Fibroblast of skin of right quadriceps (primary cell): ENCODE measurements at regions not wholly inside any gene's neighbourhood (a gene's known extent, or its start where the extent isn't known, plus 50 kb on each side); places are given as distances from the start of the nearest gene placed in this dataset.

Experiments
- DNase-seq: peaks from one replicate; pipeline ENCODE4 v3.0.0-alpha.2; 2013

DNA sequence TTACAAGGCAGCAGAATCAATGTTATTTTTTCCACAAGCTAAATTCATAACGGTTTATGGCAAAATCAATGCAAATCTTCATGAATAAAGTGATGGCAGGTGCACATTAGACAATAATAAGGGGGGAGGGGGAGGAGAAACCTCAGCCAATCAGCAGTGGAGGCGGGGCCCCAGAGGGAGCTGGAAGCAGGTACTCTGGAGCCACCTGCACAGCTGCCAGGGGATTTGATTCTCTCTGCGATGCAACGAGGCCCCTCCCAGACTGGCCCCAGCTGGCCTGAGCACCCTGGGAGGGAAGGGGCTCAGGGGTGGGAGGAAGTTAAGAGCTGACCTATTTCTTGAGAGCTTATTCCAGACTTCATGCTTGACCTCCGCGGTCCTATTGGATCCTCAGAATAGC is 127.8 kb upstream of the IGSF21 start:
- DNase-seq: no peak

- no peak for DNase-seq
Observed at GRCh38 chr1:17982197-17982596, 125.4 kb upstream of the IGSF21 start.

GRCh38 chr1:17984583-17984982 is 123.0 kb upstream of the IGSF21 start:
- DNase-seq: no peak

- no peak for DNase-seq
Observed at GRCh38 chr1:17986156-17986555, 121.4 kb upstream of the IGSF21 start.

GRCh38 chr1:17990401-17990800 is 117.2 kb upstream of the IGSF21 start:
- DNase-seq: no peak

DNA sequence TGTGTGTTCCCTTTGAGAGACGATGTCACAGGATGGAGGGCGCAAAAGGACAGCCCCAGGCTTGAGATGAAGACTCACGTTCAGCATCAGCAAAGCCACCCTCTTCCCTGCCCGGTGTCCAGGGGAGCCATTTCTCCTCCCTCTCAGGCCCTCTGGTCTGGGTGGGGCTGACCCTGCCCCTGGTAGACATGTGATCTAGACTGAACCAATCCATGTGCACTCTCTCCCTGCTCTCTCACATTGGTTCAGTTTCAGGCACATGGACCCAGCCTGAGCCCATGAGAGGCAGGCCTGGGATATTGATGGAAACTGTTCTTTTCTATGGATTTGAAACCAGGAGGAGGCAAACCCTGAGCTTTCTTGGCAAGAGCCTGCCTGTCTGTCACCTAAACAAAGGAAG is 115.6 kb upstream of the IGSF21 start:
- DNase-seq: no peak

DNA sequence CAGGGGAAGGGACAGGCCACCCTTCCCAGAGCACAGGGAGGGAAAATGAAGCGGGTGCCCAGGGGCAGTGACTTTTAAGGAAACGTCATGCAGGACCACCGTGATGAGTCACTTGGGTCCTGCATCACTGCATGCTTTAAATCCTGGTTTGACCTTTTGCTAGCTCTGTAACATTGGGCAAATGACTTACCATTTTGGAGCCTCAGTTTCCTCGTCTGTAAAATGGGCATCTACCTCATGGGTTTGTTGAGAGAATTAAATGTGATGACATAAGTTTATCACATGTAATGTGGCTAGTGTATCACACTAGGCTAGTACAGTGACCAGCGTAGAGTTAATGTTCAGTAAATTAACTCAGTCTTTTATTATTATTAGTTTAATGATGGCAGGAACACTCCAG is 114.8 kb upstream of the IGSF21 start:
- DNase-seq: no peak

- no peak for DNase-seq
Observed at GRCh38 chr1:17994046-17994445, 113.6 kb upstream of the IGSF21 start.

DNA sequence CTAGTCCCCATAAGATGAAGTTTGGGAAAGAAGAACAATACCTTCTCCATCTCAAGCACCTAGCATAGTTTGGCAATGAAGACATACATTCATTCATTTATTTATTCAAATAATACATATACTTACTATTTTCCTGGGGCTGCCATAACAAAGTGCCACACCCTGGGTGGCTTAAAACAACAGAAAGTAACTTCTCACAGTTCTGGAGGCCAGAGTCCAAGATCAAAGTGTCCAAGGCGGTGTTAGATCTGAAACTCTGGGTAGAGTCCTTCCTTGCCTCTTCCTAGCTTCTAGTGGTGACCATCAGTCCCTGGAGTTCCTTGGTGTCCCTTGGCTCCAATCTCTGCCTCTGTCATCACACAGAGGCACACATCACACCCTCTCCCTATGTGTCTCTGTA is 112.1 kb upstream of the IGSF21 start:
- no peak for DNase-seq

DNA sequence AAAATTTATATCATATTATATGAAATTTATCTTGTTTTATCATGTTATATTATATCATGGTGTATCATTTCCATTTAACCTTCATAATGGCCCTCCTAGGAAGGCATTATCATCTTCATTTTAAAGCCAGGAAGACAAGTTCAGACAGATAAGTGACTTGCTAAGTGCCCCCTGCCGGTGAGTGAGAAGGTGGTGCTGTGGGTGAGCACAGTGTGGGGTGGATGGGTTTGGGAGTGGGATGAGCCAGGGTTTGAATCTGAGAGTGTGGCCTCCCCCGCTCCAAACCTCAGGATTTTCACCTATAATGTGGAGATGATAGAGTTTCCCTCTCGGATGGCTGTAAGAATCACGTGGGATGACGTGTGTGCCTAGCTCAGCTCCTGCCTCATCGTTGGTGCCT is 108.7 kb upstream of the IGSF21 start:
- no peak for DNase-seq

DNA sequence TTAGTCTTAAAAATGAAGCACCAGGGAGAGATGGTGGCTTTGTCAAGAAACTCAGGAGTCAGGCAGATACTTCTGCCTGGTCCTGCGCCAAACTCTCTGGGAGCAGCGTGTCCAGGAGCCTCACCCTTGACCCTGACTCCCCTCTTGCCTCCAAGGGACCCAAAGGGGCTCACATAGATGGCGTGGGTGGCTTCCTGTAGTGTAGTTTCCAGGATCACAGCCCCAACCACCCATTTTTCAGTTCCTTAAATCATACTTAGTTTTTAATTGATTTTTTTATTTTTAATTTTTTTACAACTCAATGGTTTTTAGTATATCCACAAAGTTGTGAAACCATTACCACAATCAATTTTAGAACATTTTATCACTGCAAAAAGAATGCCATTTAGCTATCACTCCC is 107.7 kb upstream of the IGSF21 start:
- no peak for DNase-seq

DNA sequence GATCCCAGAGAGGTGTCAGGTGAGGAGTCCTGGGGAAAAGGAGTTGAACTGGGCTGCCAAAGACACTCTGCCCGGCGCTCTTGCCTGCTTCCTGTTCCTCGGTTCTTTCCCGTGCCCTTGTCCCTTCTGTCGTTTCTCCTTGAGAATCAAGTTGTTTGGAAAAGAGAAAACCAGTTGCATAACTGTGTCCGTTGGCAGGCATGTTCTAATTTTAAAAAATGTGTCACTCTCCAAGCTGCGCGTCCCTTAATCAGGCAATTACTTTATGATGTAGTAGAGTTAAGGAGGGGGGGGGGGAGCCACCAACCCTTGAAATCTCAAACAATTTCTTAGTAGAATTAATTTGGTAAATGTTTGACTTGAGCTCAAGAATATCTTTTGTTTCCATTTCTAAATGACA is 105.9 kb upstream of the IGSF21 start:
- DNase-seq: no peak

GRCh38 chr1:18004278-18004677 is 103.3 kb upstream of the IGSF21 start:
- no peak for DNase-seq

DNA sequence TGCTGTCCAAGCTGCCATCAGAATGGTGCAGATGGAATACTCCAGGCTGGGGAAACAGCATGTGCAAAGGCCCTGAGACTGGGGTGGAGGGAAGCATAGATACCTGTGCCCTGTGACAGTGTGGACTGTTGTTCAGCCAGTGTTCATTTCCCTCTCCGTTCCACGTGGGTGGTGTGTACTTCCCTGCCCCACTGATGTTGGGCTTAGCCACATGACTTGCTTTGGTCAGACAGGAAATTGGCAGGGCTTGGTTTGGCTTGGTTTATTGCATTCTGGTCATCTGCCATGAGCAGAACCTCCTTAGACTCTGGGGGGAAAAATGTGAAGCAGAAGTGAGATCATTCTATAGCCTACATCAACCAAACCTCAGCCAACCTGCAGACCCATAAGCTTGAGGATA is 102.4 kb upstream of the IGSF21 start:
- DNase-seq: no peak

DNA sequence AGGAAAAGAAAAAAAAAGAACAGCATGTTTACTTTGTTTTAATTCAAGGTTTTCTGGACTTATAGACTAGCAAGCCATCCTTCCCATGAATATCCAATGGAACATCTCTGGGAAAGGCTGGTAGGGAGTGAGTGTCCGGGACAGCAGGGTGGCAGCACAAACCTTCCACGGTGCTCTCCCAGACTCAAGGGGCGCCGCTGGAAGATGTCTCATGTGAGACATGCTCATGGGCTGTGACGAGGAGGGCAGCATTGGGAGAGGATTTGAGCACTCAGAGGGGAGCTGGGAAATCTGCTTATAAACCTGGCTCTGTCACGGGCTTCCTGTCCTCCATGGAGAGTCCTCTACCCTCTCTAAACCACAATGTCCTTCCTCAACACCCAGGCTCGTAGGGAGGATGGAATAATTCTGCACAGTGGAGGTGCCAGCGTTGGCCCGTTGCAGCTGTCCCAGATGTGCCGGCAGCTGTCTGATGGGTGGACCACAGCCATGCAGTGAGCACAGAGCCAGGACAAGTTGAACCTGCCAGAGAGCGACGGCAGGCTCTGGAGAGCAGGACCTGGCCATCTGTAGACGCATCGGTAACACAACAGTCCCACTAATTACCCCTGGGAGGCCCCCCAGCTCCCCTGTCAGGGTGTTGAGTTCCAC is 100.1 kb upstream of the IGSF21 start:
- DNase-seq: no peak

- DNase-seq: no peak
Observed at GRCh38 chr1:18008081-18008480, 99.5 kb upstream of the IGSF21 start.

DNA sequence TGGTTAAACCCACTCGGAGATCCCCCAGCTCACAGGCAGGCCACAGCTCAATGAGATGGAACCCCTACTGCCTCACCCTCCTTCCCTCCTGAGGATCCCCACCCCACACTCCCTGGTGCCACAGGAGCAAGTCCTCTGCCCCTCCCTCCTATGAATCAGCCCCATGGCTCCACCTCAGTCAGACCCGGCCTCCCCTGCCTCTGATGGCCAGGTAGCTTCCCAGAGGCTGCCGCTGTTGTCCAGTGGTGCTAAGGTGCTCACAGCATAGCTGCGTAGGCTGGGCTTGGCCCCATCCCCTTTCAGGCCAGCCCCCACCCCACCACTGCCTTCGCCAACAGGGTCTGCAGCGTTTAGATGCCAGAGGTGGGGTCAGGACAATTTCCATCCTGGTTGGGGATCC is 98.5 kb upstream of the IGSF21 start:
- DNase-seq: no peak

- DNase-seq: no peak
Observed at GRCh38 chr1:18009478-18009961, 98.1 kb upstream of the IGSF21 start.

DNA sequence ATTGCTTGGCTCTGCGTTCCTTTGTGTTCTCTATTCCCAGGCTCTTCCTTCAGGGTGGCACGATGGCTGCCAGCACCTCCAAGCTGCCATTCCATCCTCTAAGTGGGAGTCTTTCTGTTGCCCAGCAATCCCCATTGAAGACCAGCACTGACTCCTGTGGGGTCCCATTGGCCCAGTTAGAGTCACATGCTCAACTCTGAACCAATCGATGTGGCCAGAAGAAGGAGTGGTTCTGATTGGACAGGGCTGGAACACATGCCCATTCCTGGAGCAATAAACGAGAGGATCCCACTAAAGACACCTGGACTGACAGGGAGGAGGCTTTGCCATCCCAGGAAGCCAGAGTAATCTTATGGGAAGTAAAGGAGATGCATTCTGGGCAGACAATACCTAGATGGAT is 97.2 kb upstream of the IGSF21 start:
- no peak for DNase-seq

DNA sequence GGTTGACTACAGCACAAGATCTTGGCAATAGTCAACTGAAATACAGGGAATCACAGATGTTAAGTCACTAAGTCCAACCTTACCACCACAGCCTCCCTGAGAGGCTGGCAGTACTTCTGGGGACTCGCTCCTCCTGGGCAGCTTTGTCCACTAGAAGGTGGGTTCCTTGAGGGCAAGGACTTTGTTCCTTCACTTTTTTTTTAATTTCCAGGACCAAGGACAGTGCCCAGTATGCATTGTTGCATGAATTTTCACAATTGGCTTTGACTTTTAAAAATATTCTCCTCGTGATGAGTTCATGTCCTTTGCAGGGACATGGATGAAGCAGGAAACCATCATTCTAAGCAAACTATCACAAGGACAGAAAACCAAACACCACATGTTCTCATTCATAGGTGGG is 96.7 kb upstream of the IGSF21 start:
- DNase-seq: no peak

DNA sequence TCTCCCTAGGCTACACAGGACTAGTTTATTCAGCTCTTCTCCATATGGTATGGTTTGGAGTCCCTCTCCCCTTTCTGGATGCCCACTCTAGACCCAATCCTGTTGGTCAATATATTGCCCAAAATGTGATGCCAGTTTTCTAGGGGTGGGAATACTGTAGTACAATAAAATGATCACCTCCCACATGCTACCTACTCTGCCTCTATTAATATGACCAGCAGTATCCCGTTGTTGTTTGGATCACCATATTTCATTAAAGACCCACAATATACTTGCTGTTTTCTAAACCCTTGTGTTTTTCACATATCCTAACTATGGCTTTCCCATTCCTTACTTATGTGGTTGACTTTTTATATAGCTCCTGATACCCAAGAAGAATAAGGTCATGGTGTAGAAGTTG is 95.9 kb upstream of the IGSF21 start:
- DNase-seq: no peak

GRCh38 chr1:18012686-18013085 is 94.9 kb upstream of the IGSF21 start:
- DNase-seq: no peak

- DNase-seq: no peak
Observed at GRCh38 chr1:18013216-18013615, 94.4 kb upstream of the IGSF21 start.

GRCh38 chr1:18015719-18016118 is 91.9 kb upstream of the IGSF21 start:
- no peak for DNase-seq

- no peak for DNase-seq
Observed at GRCh38 chr1:18018366-18018765, 89.2 kb upstream of the IGSF21 start.
